WI38 (cell line): ENCODE measurements at regions not wholly inside any gene's neighbourhood (a gene's known extent, or its start where the extent isn't known, plus 50 kb on each side); places are given as distances from the start of the nearest gene placed in this dataset.

ENCODE experiments used
- H3K4me3 ChIP-seq: 2 replicates; pipeline ENCODE4 v1.5.1; 2011; ENCODE audit warnings: low read depth, mild to moderate bottlenecking, control low read depth, low read length
- TF ChIP-seq, protein P1 (sequence below): IDR thresholded peaks from 2 replicates; pipeline ENCODE4 v1.5.1; 2012; ENCODE audit warnings: low read depth, mild to moderate bottlenecking, control low read depth, low read length

DNA sequence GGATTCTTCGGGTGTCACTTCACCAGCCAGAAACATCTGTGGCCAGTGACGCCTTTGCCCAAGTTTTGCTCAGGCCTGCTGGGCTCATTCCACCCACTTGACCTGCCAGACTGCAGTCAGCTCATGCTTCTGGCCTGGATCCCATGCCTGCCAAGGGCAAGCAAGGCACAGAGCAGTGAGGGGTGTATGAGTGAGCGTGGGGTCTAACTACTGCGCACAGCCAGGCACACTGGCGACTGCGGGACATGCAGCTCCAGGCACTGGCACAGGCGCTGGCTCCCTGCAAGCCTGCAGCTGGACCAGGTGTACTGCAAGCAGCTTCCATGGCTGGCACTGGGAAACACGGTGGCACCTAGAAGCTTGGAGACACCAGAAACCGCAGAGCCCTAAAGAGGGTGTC is 80.1 kb downstream of the MTERF1 start:
- no peak overlapping the region for H3K4me3 ChIP-seq
- TF ChIP-seq, protein P1, sequence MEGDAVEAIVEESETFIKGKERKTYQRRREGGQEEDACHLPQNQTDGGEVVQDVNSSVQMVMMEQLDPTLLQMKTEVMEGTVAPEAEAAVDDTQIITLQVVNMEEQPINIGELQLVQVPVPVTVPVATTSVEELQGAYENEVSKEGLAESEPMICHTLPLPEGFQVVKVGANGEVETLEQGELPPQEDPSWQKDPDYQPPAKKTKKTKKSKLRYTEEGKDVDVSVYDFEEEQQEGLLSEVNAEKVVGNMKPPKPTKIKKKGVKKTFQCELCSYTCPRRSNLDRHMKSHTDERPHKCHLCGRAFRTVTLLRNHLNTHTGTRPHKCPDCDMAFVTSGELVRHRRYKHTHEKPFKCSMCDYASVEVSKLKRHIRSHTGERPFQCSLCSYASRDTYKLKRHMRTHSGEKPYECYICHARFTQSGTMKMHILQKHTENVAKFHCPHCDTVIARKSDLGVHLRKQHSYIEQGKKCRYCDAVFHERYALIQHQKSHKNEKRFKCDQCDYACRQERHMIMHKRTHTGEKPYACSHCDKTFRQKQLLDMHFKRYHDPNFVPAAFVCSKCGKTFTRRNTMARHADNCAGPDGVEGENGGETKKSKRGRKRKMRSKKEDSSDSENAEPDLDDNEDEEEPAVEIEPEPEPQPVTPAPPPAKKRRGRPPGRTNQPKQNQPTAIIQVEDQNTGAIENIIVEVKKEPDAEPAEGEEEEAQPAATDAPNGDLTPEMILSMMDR, result no peak

DNA sequence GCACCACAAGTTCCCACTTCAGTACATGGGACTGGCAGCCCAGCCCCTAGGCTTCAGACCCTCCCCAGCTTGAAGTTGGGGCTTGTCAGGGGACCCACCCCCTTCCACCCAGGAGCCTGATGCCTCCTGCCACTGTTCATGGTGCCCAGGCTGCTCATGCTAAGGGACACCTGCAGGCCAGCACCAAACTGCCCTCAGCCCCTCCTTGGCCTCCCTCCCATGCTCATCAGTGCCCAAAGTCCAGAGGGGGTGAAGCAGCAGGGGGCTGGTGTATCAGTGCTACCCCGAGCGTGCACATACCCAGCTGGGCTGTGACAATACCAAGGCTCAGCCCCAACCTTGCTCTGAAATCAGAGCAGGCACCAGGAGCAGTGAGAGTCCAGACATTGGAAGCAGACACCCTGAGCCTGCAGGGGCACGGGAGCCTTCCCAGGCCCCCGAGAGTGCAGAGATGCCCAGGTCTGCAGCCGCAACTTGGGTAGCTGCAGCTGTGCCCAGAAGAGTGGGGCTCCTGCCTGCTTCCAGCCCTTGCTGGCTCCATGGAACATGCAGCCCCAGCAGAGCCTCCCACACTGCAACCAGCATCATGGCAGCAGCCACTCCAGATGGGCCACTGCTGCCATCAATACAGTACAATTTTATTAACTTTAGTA is 79.0 kb downstream of the MTERF1 start:
- H3K4me3 ChIP-seq, result no peak overlapping the region
- TF ChIP-seq, protein P1, result no peak

DNA sequence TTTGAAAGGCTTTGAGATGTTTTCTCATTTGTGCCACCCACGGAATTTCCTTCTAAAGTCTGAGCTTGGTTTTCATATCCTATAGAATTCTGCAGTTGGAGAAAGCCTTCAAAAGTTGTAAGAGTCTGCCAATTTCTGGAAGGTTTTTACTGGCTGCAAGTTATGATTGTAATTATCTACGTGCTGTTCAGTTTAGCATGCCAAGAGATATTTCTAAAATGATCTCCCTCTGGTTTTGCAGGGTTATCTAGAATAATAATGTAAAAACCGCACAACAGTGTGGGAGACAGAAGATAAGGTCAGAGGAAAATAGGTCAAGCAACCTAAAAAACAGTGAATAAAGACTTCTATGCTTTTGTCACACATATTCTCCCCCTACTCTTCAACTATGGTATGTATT is 69.3 kb downstream of the MTERF1 start:
- TF ChIP-seq, protein P1, result no peak
- no peak overlapping the region for H3K4me3 ChIP-seq

DNA sequence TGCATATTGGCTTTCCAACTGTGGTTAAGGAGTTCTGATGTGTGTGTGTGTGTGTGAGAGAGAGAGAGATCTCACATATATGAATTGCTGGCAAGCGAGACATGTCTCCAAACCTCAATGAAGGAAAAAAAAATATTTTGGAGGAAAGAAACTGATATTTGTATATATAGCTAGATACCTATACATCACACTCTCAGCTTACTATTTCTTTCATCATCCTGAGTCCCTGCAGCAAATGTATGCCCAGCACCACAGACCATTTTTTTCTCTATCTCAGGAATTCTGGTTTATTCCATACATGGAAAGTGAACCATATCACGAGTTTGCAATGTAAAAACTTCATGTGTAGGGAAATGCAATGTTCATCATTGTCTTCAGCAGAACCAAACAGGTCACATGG is 68.9 kb downstream of the MTERF1 start:
- H3K4me3 ChIP-seq, result no peak overlapping the region
- TF ChIP-seq, protein P1, result no peak

DNA sequence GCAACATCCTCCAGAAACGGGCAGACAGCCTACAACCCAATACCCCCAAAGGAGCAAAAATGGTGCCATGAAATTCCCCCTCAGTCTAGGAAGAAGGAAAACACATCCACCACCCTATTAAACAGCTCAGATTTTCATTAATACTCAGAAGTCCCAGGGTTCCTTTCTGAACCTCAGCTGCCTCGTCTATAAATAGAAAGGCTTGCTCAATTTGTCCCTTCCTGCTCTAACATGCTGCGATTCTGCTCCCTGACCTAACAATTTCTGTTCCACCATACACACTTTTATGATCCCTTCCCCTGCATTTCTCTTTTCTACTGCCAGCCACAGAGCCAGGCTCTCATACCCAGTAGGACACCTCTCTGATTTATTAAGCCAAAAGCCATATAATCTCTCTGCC is 68.1 kb downstream of the MTERF1 start:
- H3K4me3 ChIP-seq, result no peak overlapping the region
- TF ChIP-seq, protein P1, result no peak

DNA sequence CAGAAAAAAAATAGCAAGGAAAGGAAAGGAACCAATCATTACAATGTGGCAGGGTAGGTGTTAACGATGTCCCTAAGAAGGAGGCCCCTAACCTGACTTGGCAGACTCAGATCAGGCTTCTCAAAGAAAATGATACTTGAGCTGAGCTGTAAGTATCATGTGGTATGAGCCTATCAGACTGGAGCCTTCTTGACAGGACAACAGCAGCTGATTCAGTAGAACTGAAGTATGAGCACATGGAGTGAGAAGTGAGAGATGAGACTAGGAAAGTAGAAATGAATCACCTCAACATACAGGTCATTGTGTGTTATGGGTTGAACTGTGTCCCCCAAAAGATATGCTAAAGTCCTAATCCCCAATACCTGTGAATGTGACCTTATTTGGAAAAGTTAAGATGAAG is 66.3 kb downstream of the MTERF1 start:
- TF ChIP-seq, protein P1, result no peak
- no peak overlapping the region for H3K4me3 ChIP-seq
